ENCODE measurements at regions not wholly inside any gene's neighbourhood (a gene's known extent, or its start where the extent isn't known, plus 50 kb on each side); places are given as distances from the start of the nearest gene placed in this dataset.

GRCh38 chr11:87405843-87406242, 368.1 kb downstream of the TMEM135 start:
- no peak for TF ChIP-seq CTCF (conservative IDR thresholded peaks at IDR 0.05; ENCODE audit: low read depth, low read length)
- no peak for TF ChIP-seq EZH2 (IDR thresholded peaks at IDR 0.05; ENCODE audit: low read length, unreplicated experiment)

Measured in PC-3 (cell line).